Upper lobe of left lung (tissue), 4 donors: ENCODE measurements at regions not wholly inside any gene's neighbourhood (a gene's known extent, or its start where the extent isn't known, plus 50 kb on each side); places are given as distances from the start of the nearest gene placed in this dataset.

Source experiments
- CTCF ChIP-seq, 6 experiments: fragments of 450-650 bp in 4 of 6; fragments of 200-600 bp in 2 of 6; sonication (generic) in 2 of 6; IDR thresholded peaks; one replicate each; pipeline ENCODE4 v1.5.1; 2016 to 2019; ENCODE audit warnings: antibody characterized with exemption in 6 of 6
- EP300 ChIP-seq, 4 donors: sonication (generic); formaldehyde crosslinking; IDR thresholded peaks; one replicate each; pipeline ENCODE4 v1.5.1; 2017; ENCODE audit warnings: antibody characterized with exemption in 4 of 4, control low read depth in 2 of 4
- POLR2A ChIP-seq, 4 donors: fragments of 450-650 bp; IDR thresholded peaks; one replicate each; pipeline ENCODE4 v1.5.1; 2016 to 2017; ENCODE audit warnings: antibody characterized with exemption in 4 of 4, mild to moderate bottlenecking in 2 of 4
- POLR2AphosphoS5 ChIP-seq, 2 donors: sonication (generic); formaldehyde crosslinking; IDR thresholded peaks; one replicate each; pipeline ENCODE4 v1.5.1; 2017; ENCODE audit warnings: antibody characterized with exemption in 2 of 2

GRCh38 chr3:81439108-81439507 lies 322.3 kb downstream of the GBE1 start:
- TF ChIP-seq CTCF (IDR thresholded peaks at IDR 0.05) (no peak), POLR2A (IDR thresholded peaks at IDR 0.05) (no peak), EP300 (IDR thresholded peaks at IDR 0.05) (no peak), POLR2AphosphoS5 (IDR thresholded peaks at IDR 0.05) (no peak)
